PC-9 (cell line): ENCODE measurements at regions not wholly inside any gene's neighbourhood (a gene's known extent, or its start where the extent isn't known, plus 50 kb on each side); places are given as distances from the start of the nearest gene placed in this dataset.

Experiments
- BruUV-seq: library from RNA; stranded (reverse); fragments of 400-500 nt; replicated peaks from 2 replicates; lab custom pipeline; 2021; lab: Mats Ljungman, UMichigan
- CTCF ChIA-PET: fragments of 300-600 bp; sonication (Branson Sonifier 250); formaldehyde crosslinking; loops from one replicate; lab custom pipeline; 2022; ENCODE audit warnings: antibody characterized with exemption; lab: Charles Lee
- POLR2A ChIA-PET: fragments of 300-600 bp; sonication (Branson Sonifier 250); formaldehyde crosslinking; loops from one replicate; lab custom pipeline; 2022; ENCODE audit warnings: antibody characterized with exemption; ENCODE audit not compliant: unreplicated experiment; lab: Charles Lee
- DNase-seq, 2 experiments: peaks; one replicate each; pipeline versions ENCODE4 v3.0.0 to v3.0.0-alpha.2; 2015 to 2022; ENCODE audit warnings: mixed read lengths in 1 of 2
- H2AFZ ChIP-seq: fragments of 200-600 bp; sonication (generic); 2 replicates; pipeline ENCODE4 v1.8.1; 2017; ENCODE audit warnings: antibody characterized with exemption
- H3F3A ChIP-seq: fragments of 200-600 bp; sonication (generic); 2 replicates; pipeline ENCODE4 v1.8.1; 2017; ENCODE audit warnings: antibody characterized with exemption, mild to moderate bottlenecking, low read depth; ENCODE audit not compliant: insufficient read depth
- H3K27ac ChIP-seq: fragments of 200-600 bp; sonication (generic); 2 replicates; pipeline ENCODE4 v1.6.1; 2016; ENCODE audit warnings: mixed run types
- H3K27me3 ChIP-seq: fragments of 200-600 bp; sonication (generic); 2 replicates; pipeline ENCODE4 v1.6.1; 2016; ENCODE audit warnings: low read depth, mixed run types; ENCODE audit not compliant: insufficient read depth
- H3K36me3 ChIP-seq: fragments of 200-600 bp; sonication (generic); 2 replicates; pipeline ENCODE4 v1.6.1; 2016; ENCODE audit warnings: low read depth, mixed run types
- H3K4me1 ChIP-seq: fragments of 200-600 bp; sonication (generic); replicated peaks from 2 replicates; pipeline ENCODE4 v1.6.1; 2016; ENCODE audit warnings: mixed run types; ENCODE audit not compliant: insufficient read depth
- H3K4me2 ChIP-seq: fragments of 200-600 bp; sonication (generic); 2 replicates; pipeline ENCODE4 v1.6.1; 2017; ENCODE audit warnings: mixed run types
- H3K4me3 ChIP-seq: fragments of 200-600 bp; sonication (generic); 2 replicates; pipeline ENCODE4 v1.6.1; 2016; ENCODE audit warnings: mixed run types
- H3K79me2 ChIP-seq: fragments of 200-600 bp; sonication (generic); 2 replicates; pipeline ENCODE4 v1.6.1; 2017; ENCODE audit warnings: low read depth, mixed run types
- H3K9me2 ChIP-seq: fragments of 200-600 bp; sonication (generic); 2 replicates; pipeline ENCODE4 v1.8.1; 2017; ENCODE audit warnings: mild to moderate bottlenecking; ENCODE audit not compliant: insufficient read depth
- H3K9me3 ChIP-seq: fragments of 200-600 bp; sonication (generic); 2 replicates; pipeline ENCODE4 v1.8.1; 2016; ENCODE audit warnings: low read depth; ENCODE audit not compliant: insufficient read depth
- H4K20me1 ChIP-seq: fragments of 200-600 bp; sonication (generic); 2 replicates; pipeline ENCODE4 v1.8.1; 2017; ENCODE audit not compliant: insufficient read depth
- EZH2 ChIP-seq: fragments of 200-600 bp; sonication (generic); IDR thresholded peaks from 2 replicates; pipeline ENCODE4 v1.8.0; 2017; ENCODE audit warnings: antibody characterized with exemption, low read depth
- intact Hi-C: fragments of 100-400 bp; cut with micrococcal nuclease; formaldehyde crosslinking; loops from one replicate; pipeline ENCODE4 v1.10.0; 2022; ENCODE audit not compliant: unreplicated experiment
- TF ChIP-seq, protein P1 (sequence below): fragments of 200-600 bp; sonication (generic); conservative IDR thresholded peaks from 2 replicates; pipeline ENCODE4 v1.6.1; 2017; ENCODE audit warnings: mixed run types, antibody characterized with exemption, mild to moderate bottlenecking, moderate library complexity

- Histone ChIP-seq H3K9me2 (no peaks in the 10 kb centered on the region), H3K4me3 (no peak overlapping the region), H3K79me2 (no peaks in the 10 kb centered on the region), H2AFZ (no peak overlapping the region), H4K20me1 (no peaks in the 10 kb centered on the region), H3K27me3 (no peaks in the 10 kb centered on the region), H3K4me1 (peaks cover 28% of the 10 kb centered on the region; the same call in 1 of the 2 replicates), H3K9me3 (no peaks in the 10 kb centered on the region), H3K36me3 (no peaks in the 10 kb centered on the region), H3K27ac (no peak overlapping the region), H3K4me2 (peak overlapping the region; percentile 33), H3F3A (no peaks in the 10 kb centered on the region)
- no TSS peak for BruUV-seq
- CTCF ChIA-PET: no interaction called here
- POLR2A ChIA-PET: no interaction called here
- peak in 1 of 2 experiments; percentile 74 for DNase-seq
- intact Hi-C loops: no loop called here
- TF ChIP-seq, protein P1, sequence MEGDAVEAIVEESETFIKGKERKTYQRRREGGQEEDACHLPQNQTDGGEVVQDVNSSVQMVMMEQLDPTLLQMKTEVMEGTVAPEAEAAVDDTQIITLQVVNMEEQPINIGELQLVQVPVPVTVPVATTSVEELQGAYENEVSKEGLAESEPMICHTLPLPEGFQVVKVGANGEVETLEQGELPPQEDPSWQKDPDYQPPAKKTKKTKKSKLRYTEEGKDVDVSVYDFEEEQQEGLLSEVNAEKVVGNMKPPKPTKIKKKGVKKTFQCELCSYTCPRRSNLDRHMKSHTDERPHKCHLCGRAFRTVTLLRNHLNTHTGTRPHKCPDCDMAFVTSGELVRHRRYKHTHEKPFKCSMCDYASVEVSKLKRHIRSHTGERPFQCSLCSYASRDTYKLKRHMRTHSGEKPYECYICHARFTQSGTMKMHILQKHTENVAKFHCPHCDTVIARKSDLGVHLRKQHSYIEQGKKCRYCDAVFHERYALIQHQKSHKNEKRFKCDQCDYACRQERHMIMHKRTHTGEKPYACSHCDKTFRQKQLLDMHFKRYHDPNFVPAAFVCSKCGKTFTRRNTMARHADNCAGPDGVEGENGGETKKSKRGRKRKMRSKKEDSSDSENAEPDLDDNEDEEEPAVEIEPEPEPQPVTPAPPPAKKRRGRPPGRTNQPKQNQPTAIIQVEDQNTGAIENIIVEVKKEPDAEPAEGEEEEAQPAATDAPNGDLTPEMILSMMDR: no peak
- no peak for TF ChIP-seq EZH2
These were observed 790.8 kb upstream of the TBX3 start for GRCh38 chr12:115474539-115475353.

DNA sequence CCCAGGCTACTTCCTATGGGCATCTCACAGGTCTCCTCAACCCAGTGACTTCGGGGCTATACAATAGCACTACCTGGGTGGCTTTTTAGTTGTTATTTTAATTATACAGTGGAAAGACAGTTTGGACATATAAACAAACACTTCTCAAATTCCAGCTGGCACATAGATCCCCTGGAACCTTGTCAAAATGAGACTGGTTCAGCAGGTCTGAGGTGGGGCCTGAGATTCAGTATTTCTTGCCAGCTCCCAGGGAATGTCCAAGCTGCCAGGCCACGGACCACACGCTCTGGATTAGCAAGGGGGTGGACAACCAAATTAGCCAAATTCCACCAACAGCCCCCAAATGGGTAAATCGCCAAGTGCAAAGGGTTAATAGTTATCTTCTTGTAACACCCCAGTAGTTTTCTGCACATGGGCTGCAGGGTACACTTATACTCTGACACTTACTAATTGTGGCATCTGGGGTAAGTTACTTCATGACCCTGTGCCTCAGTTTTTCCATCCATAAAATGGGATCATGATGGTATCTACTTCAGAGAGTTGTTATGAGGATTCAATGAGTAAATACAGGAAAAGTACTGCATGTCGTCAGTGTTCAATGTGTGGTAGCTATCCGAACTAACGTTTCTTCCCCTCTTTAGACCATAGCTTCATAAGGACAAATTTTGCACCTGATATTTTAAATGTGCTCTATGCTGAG is 789.4 kb upstream of the TBX3 start:
- Histone ChIP-seq H3K27ac (no peak overlapping the region), H3K9me3 (no peaks in the 10 kb centered on the region), H3K9me2 (no peaks in the 10 kb centered on the region), H3K4me3 (no peak overlapping the region), H2AFZ (no peak overlapping the region), H3K4me1 (peaks cover 28% of the 10 kb centered on the region; the same call in 1 of the 2 replicates), H3K36me3 (no peaks in the 10 kb centered on the region), H3K4me2 (no peak overlapping the region; the same call in 1 of the 2 replicates), H3F3A (no peaks in the 10 kb centered on the region), H3K27me3 (no peaks in the 10 kb centered on the region), H3K79me2 (no peaks in the 10 kb centered on the region), H4K20me1 (no peaks in the 10 kb centered on the region)
- intact Hi-C loops: no loop called here
- TF ChIP-seq, protein P1: no peak
- no peak for TF ChIP-seq EZH2
- no TSS peak for BruUV-seq
- POLR2A ChIA-PET: interaction anchor here (0.6 kb wide), 1 partner anchor 1533 kb away, joined by 3 read pairs; no protein-coding TSS in a partner anchor
- CTCF ChIA-PET: no interaction called here
- DNase-seq: peak in 1 of 2 experiments; percentile 66

DNA sequence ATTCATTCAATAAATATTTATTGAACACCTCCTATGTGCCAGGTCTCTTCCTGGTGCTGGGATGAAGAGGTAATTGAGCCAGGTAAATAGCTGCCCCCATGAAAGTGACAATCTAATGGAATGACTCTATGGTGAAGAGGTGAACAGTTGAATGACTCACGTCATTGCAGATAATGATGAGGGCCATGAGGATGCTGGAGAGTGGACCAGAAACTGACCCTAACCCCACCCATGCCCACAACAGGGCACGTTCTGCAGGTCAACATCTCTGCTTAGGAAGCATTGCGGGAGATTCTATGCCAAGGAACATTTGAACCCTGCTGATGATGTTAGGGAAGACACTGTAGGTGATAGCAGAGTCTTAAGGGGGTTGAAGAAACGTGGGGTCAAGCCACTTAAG is 788.9 kb upstream of the TBX3 start:
- H3K9me3 ChIP-seq: no peaks in the 10 kb centered on the region
- H3K27me3 ChIP-seq: no peaks in the 10 kb centered on the region
- no peaks in the 10 kb centered on the region for H3K36me3 ChIP-seq
- no TSS peak for BruUV-seq
- H3K4me3 ChIP-seq: no peak overlapping the region
- no peaks in the 10 kb centered on the region for H3K9me2 ChIP-seq
- H3K4me2 ChIP-seq: no peak overlapping the region
- H3K27ac ChIP-seq: no peak overlapping the region
- H3F3A ChIP-seq: no peaks in the 10 kb centered on the region
- CTCF ChIA-PET: no interaction called here
- H2AFZ ChIP-seq: no peak overlapping the region
- H4K20me1 ChIP-seq: no peaks in the 10 kb centered on the region
- TF ChIP-seq, protein P1: no peak
- TF ChIP-seq EZH2: no peak
- intact Hi-C loops: no loop called here
- H3K4me1 ChIP-seq: peaks cover 28% of the 10 kb centered on the region; the same call in 1 of the 2 replicates
- no peaks in the 10 kb centered on the region for H3K79me2 ChIP-seq
- DNase-seq: no peak
- POLR2A ChIA-PET: no interaction called here
